Endothelial cell of umbilical vein (primary cell): ENCODE measurements at regions not wholly inside any gene's neighbourhood (a gene's known extent, or its start where the extent isn't known, plus 50 kb on each side); places are given as distances from the start of the nearest gene placed in this dataset.

Experiments
- BruUV-seq: library from RNA; stranded (reverse); fragments of 400-500 nt; replicated peaks from 2 replicates; lab custom pipeline; 2021; lab: Mats Ljungman, UMichigan
- CTCF ChIA-PET: fragments of 300-600, 350-600 bp; sonication (Branson Sonifier 250); formaldehyde crosslinking; loops from one replicate; lab custom pipeline; 2021; ENCODE audit warnings: antibody characterized with exemption, inconsistent platforms; lab: Charles Lee
- POLR2A ChIA-PET: fragments of 300-600, 350-600 bp; sonication (Branson Sonifier 250); formaldehyde crosslinking; loops from one replicate; lab custom pipeline; 2021; ENCODE audit warnings: antibody characterized with exemption, inconsistent platforms; lab: Charles Lee
- DNase-seq: peaks from one replicate; pipeline ENCODE4 v3.0.0-alpha.2; 2011; ENCODE audit warnings: low read depth, low spot score
- FAIRE-seq: peaks from 2 replicates; lab custom pipeline; 2011; peaks lifted over from hg19 to GRCh38; lab: Jason Lieb, UNC
- H2AFZ ChIP-seq: 2 replicates; pipeline ENCODE4 v1.6.0; 2012; ENCODE audit warnings: low read depth, low read length, control low read depth, inconsistent platforms
- H3K27ac ChIP-seq: 2 replicates; pipeline ENCODE4 v1.5.1; 2011; ENCODE audit warnings: low read depth, mild to moderate bottlenecking, control low read depth, low read length, moderate library complexity; ENCODE audit not compliant: insufficient read depth
- H3K27me3 ChIP-seq, 2 experiments: 2 replicates each; pipeline versions ENCODE4 v1.6.0 to v1.6.1; 2011; ENCODE audit warnings: low read length in 2 of 2, mixed read lengths in 1 of 2; ENCODE audit not compliant: control insufficient read depth in 2 of 2, insufficient read depth in 2 of 2
- H3K36me3 ChIP-seq, 2 experiments: 2 replicates in 1 of 2; 3 replicates in 1 of 2; pipeline ENCODE4 v1.5.1; 2011; ENCODE audit warnings: low read length in 2 of 2, mild to moderate bottlenecking in 1 of 2, moderate library complexity in 1 of 2; ENCODE audit not compliant: control insufficient read depth in 2 of 2, insufficient read depth in 2 of 2; ENCODE audit errors: extremely low read depth in 1 of 2
- H3K4me1 ChIP-seq: 3 replicates; pipeline ENCODE4 v1.5.1; 2011; ENCODE audit warnings: mild to moderate bottlenecking, low read length; ENCODE audit not compliant: control insufficient read depth, insufficient read depth; ENCODE audit errors: extremely low read depth
- H3K4me2 ChIP-seq: 2 replicates; pipeline ENCODE4 v1.6.1; 2011; ENCODE audit warnings: low read length, control low read depth, mixed read lengths; ENCODE audit not compliant: insufficient read depth
- H3K4me3 ChIP-seq, 3 experiments: fragments of 200-600 bp in 1 of 3; sonication (generic), shearing (Covaris generic) in 1 of 3; replicated peaks in 1 of 3; 2 replicates each; pipeline ENCODE4 v1.5.1; 2011 to 2016; ENCODE audit warnings: control low read depth in 3 of 3, low read length in 3 of 3, mild to moderate bottlenecking in 2 of 3, inconsistent platforms in 1 of 3, low read depth in 1 of 3, moderate library complexity in 1 of 3; ENCODE audit not compliant: insufficient read depth in 1 of 3
- H3K79me2 ChIP-seq: 2 replicates; pipeline ENCODE4 v1.6.0; 2012; ENCODE audit warnings: low read length, inconsistent platforms; ENCODE audit not compliant: control insufficient read depth, insufficient read depth
- H3K9ac ChIP-seq: replicated peaks from 2 replicates; pipeline ENCODE3; 2011; ENCODE audit warnings: low read length, control low read depth; ENCODE audit not compliant: insufficient read depth; ENCODE audit errors: extremely low read depth
- H3K9me1 ChIP-seq: replicated peaks from 3 replicates; pipeline ENCODE4 v1.6.0; 2011; ENCODE audit warnings: mild to moderate bottlenecking, low read length; ENCODE audit not compliant: control insufficient read depth, insufficient read depth; ENCODE audit errors: extremely low read depth
- H3K9me3 ChIP-seq: replicated peaks from 2 replicates; pipeline ENCODE4 v1.5.1; 2012; ENCODE audit warnings: low read length, inconsistent platforms; ENCODE audit not compliant: control insufficient read depth, insufficient read depth
- H4K20me1 ChIP-seq: replicated peaks from 2 replicates; pipeline ENCODE3; 2011; ENCODE audit warnings: mild to moderate bottlenecking, low read length; ENCODE audit not compliant: control insufficient read depth, insufficient read depth; ENCODE audit errors: extremely low read depth
- EZH2 ChIP-seq: IDR thresholded peaks from 2 replicates; pipeline ENCODE4 v1.6.1; 2012; ENCODE audit warnings: borderline replicate concordance, low read depth, mild to moderate bottlenecking, moderate library complexity, low read length, inconsistent platforms; ENCODE audit not compliant: severe bottlenecking
- FOS ChIP-seq: IDR thresholded peaks from 2 replicates; pipeline ENCODE4 v1.6.1; 2011; ENCODE audit warnings: mild to moderate bottlenecking, low read length, moderate library complexity, borderline replicate concordance; ENCODE audit not compliant: insufficient read depth
- GATA2 ChIP-seq: IDR thresholded peaks from 2 replicates; pipeline ENCODE4 v1.7.0; 2011; ENCODE audit warnings: low read depth, mild to moderate bottlenecking, moderate library complexity, mixed read lengths, low read length; ENCODE audit not compliant: insufficient read length, insufficient read depth
- JUN ChIP-seq: IDR thresholded peaks from 2 replicates; pipeline ENCODE4 v1.6.1; 2011; ENCODE audit warnings: borderline replicate concordance, low read depth; ENCODE audit not compliant: insufficient read length, insufficient read depth
- MYC ChIP-seq: IDR thresholded peaks from one replicate; pipeline ENCODE4 v1.6.1; 2011; ENCODE audit warnings: mild to moderate bottlenecking, low read depth, low read length
- POLR2A ChIP-seq: IDR thresholded peaks from 2 replicates; pipeline ENCODE4 v1.6.1; 2012; ENCODE audit warnings: low read depth, mild to moderate bottlenecking, control low read depth, low read length
- POLR2AphosphoS5 ChIP-seq: IDR thresholded peaks from 2 replicates; pipeline ENCODE4 v1.6.1; 2012; ENCODE audit warnings: low read depth, mild to moderate bottlenecking, control low read depth, low read length, moderate library complexity; ENCODE audit not compliant: insufficient read depth
- dilution Hi-C: fragments of 300-500 bp; cut with MboI; formaldehyde crosslinking; loops from one replicate; pipeline ENCODE4 v1.15.0; 2019; ENCODE audit warnings: low sequenced_read_pairs; ENCODE audit not compliant: extremely low pct_ligation_motif_present
- intact Hi-C: fragments of 100-400 bp; cut with micrococcal nuclease; formaldehyde crosslinking; loops from one replicate; pipeline ENCODE4 v1.10.0; 2022
- TF ChIP-seq, protein P1 (sequence below): IDR thresholded peaks from 2 replicates; pipeline ENCODE4 v1.6.1; 2011; ENCODE audit not compliant: insufficient read depth, insufficient read length
- TF ChIP-seq, protein P2 (sequence below), 2 donors: IDR thresholded peaks; 1 replicate in 1 of 2; 2 replicates in 1 of 2; pipeline ENCODE4 v1.5.1; 2011; ENCODE audit warnings: low read length in 2 of 2, mild to moderate bottlenecking in 2 of 2, moderate library complexity in 2 of 2, control low read depth in 1 of 2, inconsistent platforms in 1 of 2, low read depth in 1 of 2; ENCODE audit not compliant: insufficient read depth in 1 of 2; ENCODE audit errors: extremely low read depth in 1 of 2

DNA sequence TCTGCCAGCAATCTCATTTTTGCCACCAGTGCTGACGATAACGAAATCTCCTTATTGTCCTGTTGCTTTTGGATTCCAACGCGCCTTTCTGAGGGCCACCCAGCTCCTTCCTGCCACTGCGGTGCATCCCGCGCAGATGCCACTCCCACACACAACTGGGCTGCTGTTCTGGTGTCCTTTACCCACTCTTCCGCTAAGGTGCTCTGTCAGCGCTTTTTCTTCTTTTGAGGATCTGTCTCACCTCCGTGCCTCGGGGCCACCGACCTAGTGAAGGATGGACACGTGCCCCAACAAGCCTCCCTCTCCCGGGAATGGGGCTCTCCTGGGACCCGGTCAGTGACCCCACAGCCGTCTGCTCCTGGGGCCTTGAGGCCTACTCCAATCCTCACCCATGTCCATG, 314.3 kb upstream of the COBL start:
- H3K9me3 ChIP-seq: no peaks in the 10 kb centered on the region
- no peaks in the 10 kb centered on the region for H4K20me1 ChIP-seq
- H3K4me2 ChIP-seq: no peak overlapping the region
- TF ChIP-seq GATA2: no peak
- no peak for TF ChIP-seq JUN
- no peak for TF ChIP-seq FOS
- TF ChIP-seq, protein P1, sequence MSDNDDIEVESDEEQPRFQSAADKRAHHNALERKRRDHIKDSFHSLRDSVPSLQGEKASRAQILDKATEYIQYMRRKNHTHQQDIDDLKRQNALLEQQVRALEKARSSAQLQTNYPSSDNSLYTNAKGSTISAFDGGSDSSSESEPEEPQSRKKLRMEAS: no peak
- TF ChIP-seq, protein P2, sequence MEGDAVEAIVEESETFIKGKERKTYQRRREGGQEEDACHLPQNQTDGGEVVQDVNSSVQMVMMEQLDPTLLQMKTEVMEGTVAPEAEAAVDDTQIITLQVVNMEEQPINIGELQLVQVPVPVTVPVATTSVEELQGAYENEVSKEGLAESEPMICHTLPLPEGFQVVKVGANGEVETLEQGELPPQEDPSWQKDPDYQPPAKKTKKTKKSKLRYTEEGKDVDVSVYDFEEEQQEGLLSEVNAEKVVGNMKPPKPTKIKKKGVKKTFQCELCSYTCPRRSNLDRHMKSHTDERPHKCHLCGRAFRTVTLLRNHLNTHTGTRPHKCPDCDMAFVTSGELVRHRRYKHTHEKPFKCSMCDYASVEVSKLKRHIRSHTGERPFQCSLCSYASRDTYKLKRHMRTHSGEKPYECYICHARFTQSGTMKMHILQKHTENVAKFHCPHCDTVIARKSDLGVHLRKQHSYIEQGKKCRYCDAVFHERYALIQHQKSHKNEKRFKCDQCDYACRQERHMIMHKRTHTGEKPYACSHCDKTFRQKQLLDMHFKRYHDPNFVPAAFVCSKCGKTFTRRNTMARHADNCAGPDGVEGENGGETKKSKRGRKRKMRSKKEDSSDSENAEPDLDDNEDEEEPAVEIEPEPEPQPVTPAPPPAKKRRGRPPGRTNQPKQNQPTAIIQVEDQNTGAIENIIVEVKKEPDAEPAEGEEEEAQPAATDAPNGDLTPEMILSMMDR (IDR thresholded peaks at IDR 0.05; ENCODE audit: extremely low read depth in 1 of 2, insufficient read depth in 1 of 2, low read depth in 1 of 2, low read length in 2 of 2): no peak
- no peak for TF ChIP-seq EZH2
- no peak for TF ChIP-seq POLR2AphosphoS5
- no peak for TF ChIP-seq POLR2A
- no peak for TF ChIP-seq MYC
- no peaks in the 10 kb centered on the region for H3K9me1 ChIP-seq
- DNase-seq (no peak), FAIRE-seq (no peak)
- no peaks in the 10 kb centered on the region for H3K79me2 ChIP-seq
- no peak overlapping the region for H3K9ac ChIP-seq
- BruUV-seq: no TSS peak
- no peaks in the 10 kb centered on the region for H3K27me3 ChIP-seq
- H3K36me3 ChIP-seq: no peaks in the 10 kb centered on the region
- no peak overlapping the region for H3K4me3 ChIP-seq
- dilution Hi-C loops (no loop called here), intact Hi-C loops (no loop called here)
- H3K27ac ChIP-seq: no peak overlapping the region
- ChIA-PET POLR2A (no interaction called here), CTCF (no interaction called here)
- no peaks in the 10 kb centered on the region for H3K4me1 ChIP-seq
- H2AFZ ChIP-seq: no peak overlapping the region
